D721Med (cell line): ENCODE measurements at regions not wholly inside any gene's neighbourhood (a gene's known extent, or its start where the extent isn't known, plus 50 kb on each side); places are given as distances from the start of the nearest gene placed in this dataset.
"Not testable (repeated sequence)": the region's sequence is repeated elsewhere in the genome, so short reads cannot be mapped to it uniquely, and the experiment has no call there.

Experiments
- DNase-seq: peaks from one replicate; pipeline ENCODE4 v3.0.0; 2011; ENCODE audit warnings: low spot score; ENCODE audit not compliant: insufficient read length
- FAIRE-seq: peaks from 2 replicates; lab custom pipeline; 2011; peaks lifted over from hg19 to GRCh38; lab: Jason Lieb, UNC
- TF ChIP-seq, protein P1 (sequence below): IDR thresholded peaks from 2 replicates; pipeline ENCODE4 v1.5.1; 2012; ENCODE audit warnings: mild to moderate bottlenecking, control low read depth; ENCODE audit not compliant: insufficient read depth; ENCODE audit errors: missing control alignments

DNA sequence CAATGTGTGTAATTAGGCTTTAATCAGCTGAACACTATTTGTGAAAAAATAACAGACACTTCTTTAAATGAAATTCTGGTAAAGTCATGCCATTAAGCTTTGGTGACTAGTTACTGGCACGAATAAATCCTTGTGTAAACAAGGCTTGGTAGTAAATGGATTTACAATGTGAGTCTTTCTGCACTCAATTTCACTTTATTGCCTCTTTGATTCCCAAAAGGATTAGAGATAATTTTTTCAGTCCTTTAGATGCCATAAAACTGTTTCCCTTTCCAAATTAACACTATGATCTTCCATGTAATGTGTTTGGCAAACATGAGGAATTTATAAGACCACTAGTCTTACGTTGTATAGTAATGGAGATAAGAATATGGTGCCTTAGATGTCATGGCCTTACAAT is 339.5 kb upstream of the DNAJC19 start:
- DNase-seq (no peak), FAIRE-seq (no peak)
- TF ChIP-seq, protein P1, sequence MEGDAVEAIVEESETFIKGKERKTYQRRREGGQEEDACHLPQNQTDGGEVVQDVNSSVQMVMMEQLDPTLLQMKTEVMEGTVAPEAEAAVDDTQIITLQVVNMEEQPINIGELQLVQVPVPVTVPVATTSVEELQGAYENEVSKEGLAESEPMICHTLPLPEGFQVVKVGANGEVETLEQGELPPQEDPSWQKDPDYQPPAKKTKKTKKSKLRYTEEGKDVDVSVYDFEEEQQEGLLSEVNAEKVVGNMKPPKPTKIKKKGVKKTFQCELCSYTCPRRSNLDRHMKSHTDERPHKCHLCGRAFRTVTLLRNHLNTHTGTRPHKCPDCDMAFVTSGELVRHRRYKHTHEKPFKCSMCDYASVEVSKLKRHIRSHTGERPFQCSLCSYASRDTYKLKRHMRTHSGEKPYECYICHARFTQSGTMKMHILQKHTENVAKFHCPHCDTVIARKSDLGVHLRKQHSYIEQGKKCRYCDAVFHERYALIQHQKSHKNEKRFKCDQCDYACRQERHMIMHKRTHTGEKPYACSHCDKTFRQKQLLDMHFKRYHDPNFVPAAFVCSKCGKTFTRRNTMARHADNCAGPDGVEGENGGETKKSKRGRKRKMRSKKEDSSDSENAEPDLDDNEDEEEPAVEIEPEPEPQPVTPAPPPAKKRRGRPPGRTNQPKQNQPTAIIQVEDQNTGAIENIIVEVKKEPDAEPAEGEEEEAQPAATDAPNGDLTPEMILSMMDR = no peak

- TF ChIP-seq, protein P1 = no peak
- DNase-seq (no peak), FAIRE-seq (no peak)
Observed at GRCh38 chr3:181328346-181328745, 338.8 kb upstream of the DNAJC19 start.

DNA sequence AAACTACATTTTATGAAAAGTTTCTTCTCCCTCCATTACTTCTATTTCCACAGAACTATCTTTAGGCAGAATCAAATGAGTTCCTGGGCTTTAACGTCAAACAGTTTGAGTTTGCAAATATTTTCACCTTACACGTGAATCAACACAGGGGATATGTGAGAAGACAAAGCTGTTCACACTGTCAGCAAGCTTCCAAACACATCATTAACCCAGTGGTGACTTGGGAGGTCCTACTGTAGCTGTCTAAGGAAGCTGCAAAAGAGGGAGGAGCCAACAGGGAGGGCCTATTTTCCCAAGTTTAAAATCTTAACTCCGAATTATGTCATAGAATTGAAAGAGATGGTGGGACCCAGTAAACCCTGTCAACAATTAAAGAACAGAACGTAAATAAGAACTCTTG is 337.8 kb upstream of the DNAJC19 start:
- DNase-seq = no peak

DNA sequence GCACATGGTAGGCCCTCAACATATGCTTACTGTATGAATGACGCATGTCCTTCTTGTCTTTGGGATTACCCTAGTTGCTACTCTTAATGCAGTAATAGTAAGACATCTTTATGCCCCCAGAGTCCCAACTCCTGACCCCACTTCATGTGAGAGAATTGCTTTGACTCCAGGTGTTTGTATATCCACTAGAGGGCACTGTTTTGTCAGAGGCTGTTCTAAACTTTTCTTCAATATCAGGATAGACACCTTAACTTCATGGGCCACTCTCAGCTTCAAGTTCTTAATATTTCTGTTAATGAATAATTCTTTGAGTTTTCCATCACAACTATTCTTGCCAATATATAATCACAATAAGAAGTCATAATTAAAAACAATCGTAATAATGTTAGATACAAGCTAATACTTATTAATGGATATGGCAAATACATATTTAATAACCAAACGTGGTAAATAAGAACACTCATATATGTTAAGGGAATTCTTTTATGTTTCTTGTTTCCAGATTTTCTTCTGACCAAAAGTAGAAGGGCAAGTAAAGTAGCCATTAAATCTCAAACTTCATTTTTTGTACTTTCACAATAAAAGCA is 337.2 kb upstream of the DNAJC19 start:
- DNase-seq (no peak), FAIRE-seq (no peak)
- TF ChIP-seq, protein P1 = peak; percentile 58

More for the DNA sequence above, 337.8 kb upstream of the DNAJC19 start:
- no peak for FAIRE-seq
- TF ChIP-seq, protein P1 = no peak

DNA sequence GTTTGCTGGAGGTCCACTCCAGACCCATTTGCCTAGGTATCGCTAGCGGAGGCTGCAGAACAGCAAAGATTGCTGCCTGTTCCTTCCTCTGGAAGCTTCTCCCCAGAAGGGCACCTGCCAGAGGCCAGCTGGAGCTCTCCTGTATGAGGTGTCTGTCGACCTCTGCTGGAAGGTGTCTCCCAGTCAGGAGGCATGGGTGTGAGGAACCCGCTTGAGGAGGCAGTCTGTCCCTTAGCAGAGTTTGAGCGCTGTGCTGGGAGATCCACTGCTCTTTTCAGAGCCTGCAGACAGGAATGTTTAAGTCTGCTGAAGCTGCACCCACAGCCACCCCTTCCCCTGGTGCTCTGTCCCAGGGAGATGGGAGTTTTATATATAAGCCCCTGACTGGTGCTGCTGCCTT is 335.0 kb upstream of the DNAJC19 start:
- TF ChIP-seq, protein P1 = peak; percentile 6
- FAIRE-seq, DNase-seq: not testable (repeated sequence)

DNA sequence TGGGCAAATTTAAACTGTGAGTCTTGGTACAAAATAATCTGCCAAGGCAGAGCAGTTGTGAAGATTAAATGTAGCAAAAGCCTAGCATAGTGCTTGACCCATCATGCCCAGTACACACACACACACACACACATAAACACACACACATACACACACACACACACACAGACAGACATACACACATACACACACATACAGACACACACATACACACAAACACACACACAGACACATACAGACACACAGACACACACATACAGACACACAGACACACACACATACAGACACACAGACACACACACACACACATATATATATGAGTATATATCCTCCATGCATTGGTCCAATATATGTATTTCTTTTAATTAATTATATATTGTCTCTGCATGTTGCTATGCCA is 328.8 kb upstream of the DNAJC19 start:
- DNase-seq (no peak), FAIRE-seq (no peak)
- TF ChIP-seq, protein P1 = no peak

DNA sequence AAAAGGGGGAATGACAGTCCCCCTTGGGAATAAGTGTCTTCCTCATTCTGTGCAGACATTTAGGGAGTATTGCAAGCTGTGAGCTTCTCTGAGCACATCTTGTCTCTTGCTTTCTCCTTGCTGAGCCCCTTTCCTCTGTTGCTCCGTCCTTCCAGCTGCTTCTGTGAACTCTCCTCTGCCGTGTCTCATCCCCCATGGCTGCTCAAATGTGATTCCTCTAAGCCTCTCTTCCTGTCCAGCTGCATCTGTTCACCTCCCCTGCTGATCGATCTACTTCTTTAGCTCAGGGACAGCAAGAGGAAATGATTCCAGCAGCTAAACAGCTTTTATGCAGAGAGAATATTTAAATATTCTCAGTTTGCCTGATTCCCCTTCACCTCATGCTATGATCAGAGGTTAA is 328.0 kb upstream of the DNAJC19 start:
- no peak for FAIRE-seq

More for the DNA sequence above, 328.0 kb upstream of the DNAJC19 start:
- no peak for DNase-seq
- TF ChIP-seq, protein P1 = no peak
